Tibial nerve (tissue), 4 donors: ENCODE measurements at regions not wholly inside any gene's neighbourhood (a gene's known extent, or its start where the extent isn't known, plus 50 kb on each side); places are given as distances from the start of the nearest gene placed in this dataset.
"Not testable (repeated sequence)": the region's sequence is repeated elsewhere in the genome, so short reads cannot be mapped to it uniquely, and the experiment has no call there.

Experiments used
- DNase-seq, 2 donors: peaks; one replicate each; pipeline ENCODE4 v3.0.0-alpha.2; 2019; ENCODE audit warnings: low spot score in 2 of 2
- H3K27ac ChIP-seq, 4 donors: fragments of 200-600 bp; sonication (generic) in 3 of 4; one replicate each; pipeline ENCODE4 v1.5.1; 2017 to 2019; ENCODE audit warnings: mild to moderate bottlenecking in 1 of 4
- H3K27me3 ChIP-seq, 2 donors: fragments of 200-600 bp; sonication (generic) in 1 of 2; one replicate each; pipeline versions ENCODE4 v1.5.1 to v1.6.0; 2017 to 2019
- H3K36me3 ChIP-seq, 3 donors: fragments of 200-600 bp; sonication (generic); one replicate each; pipeline ENCODE4 v1.5.1; 2018 to 2019
- H3K4me1 ChIP-seq, 4 donors: fragments of 200-600 bp; sonication (generic) in 3 of 4; one replicate each; pipeline ENCODE4 v1.5.1; 2017 to 2019
- H3K4me3 ChIP-seq, 4 donors: fragments of 200-600 bp; sonication (generic) in 3 of 4; one replicate each; pipeline ENCODE4 v1.5.1; 2017 to 2019; ENCODE audit warnings: mild to moderate bottlenecking in 1 of 4, moderate library complexity in 1 of 4
- H3K9me3 ChIP-seq, 4 donors: fragments of 200-600 bp; sonication (generic) in 3 of 4; one replicate each; pipeline ENCODE4 v1.5.1; 2017 to 2019
- EP300 ChIP-seq, 2 donors: sonication (generic); formaldehyde crosslinking; IDR thresholded peaks; one replicate each; pipeline ENCODE4 v1.6.1; 2017; ENCODE audit warnings: antibody characterized with exemption in 2 of 2, mild to moderate bottlenecking in 1 of 2
- POLR2A ChIP-seq, 2 donors: fragments of 450-650 bp; IDR thresholded peaks; one replicate each; pipeline ENCODE4 v1.6.1; 2017; ENCODE audit warnings: antibody characterized with exemption in 2 of 2, mild to moderate bottlenecking in 2 of 2, moderate library complexity in 2 of 2
- WGBS, 2 donors: methylation state at CpG; one replicate each; pipeline ENCODE4 v1.1.5; 2018; 5-methylcytosine and 5-hydroxymethylcytosine counted together
- TF ChIP-seq, protein P1 (sequence below), 5 experiments: fragments of 200-600 bp in 3 of 5; fragments of 450-650 bp in 2 of 5; sonication (generic) in 3 of 5; IDR thresholded peaks; one replicate each; pipeline ENCODE4 v1.5.1; 2016 to 2019; ENCODE audit warnings: antibody characterized with exemption in 5 of 5, mild to moderate bottlenecking in 3 of 5, moderate library complexity in 2 of 5

DNA sequence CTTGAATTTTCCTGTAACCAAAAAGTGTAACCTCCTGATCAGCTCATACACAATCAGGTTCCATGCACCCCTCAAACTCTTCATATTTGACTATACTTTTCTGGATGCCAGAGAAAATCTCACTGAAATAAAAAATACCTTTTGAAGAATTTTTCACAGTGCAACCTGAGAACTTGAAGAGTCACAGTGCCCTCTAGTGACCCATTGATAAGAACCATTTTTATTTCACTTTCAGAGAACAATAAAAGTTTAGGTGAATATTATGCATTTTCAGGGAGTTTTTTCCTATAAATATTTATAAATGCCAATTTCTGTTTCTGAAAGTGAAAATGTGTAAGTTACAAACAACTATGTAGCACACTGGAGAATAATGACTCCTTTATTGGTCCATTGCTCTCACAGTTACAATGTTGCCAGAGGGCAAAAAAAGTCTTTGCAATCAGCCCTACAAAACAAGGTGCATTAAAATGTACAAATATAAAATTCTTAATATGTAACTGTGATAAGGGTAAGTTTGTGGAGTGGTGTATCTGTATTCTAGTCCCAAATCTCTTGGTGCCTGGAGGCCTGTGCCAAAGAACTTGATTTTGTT lies 153.6 kb upstream of the INTU start:
- no peak for DNase-seq
- H3K27me3 ChIP-seq, result no peaks in the 10 kb centered on the region
- H3K4me3 ChIP-seq, result no peak overlapping the region
- no peaks in the 10 kb centered on the region for H3K9me3 ChIP-seq
- no peak for TF ChIP-seq POLR2A (IDR thresholded peaks at IDR 0.05)
- TF ChIP-seq, protein P1, sequence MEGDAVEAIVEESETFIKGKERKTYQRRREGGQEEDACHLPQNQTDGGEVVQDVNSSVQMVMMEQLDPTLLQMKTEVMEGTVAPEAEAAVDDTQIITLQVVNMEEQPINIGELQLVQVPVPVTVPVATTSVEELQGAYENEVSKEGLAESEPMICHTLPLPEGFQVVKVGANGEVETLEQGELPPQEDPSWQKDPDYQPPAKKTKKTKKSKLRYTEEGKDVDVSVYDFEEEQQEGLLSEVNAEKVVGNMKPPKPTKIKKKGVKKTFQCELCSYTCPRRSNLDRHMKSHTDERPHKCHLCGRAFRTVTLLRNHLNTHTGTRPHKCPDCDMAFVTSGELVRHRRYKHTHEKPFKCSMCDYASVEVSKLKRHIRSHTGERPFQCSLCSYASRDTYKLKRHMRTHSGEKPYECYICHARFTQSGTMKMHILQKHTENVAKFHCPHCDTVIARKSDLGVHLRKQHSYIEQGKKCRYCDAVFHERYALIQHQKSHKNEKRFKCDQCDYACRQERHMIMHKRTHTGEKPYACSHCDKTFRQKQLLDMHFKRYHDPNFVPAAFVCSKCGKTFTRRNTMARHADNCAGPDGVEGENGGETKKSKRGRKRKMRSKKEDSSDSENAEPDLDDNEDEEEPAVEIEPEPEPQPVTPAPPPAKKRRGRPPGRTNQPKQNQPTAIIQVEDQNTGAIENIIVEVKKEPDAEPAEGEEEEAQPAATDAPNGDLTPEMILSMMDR (IDR thresholded peaks at IDR 0.05), result peak; percentile 12 to 41 (median 34)
- H3K4me1 ChIP-seq, result peaks cover 0 to 5% (median 0%) of the 10 kb centered on the region in 4 donors
- no peaks in the 10 kb centered on the region for H3K36me3 ChIP-seq
- H3K27ac ChIP-seq, result no peak overlapping the region

- TF ChIP-seq, protein P1 (IDR thresholded peaks at IDR 0.05), result no peak
- TF ChIP-seq EP300 (IDR thresholded peaks at IDR 0.05) (no peak), POLR2A (IDR thresholded peaks at IDR 0.05) (no peak)
- no peaks in the 10 kb centered on the region for H3K27me3 ChIP-seq
- peaks cover 0 to 5% (median 0%) of the 10 kb centered on the region in 4 donors for H3K4me1 ChIP-seq
- 57 to 63% methylated on average over 1 of the region's 1 CpG for WGBS, 2 donors
- no peaks in the 10 kb centered on the region for H3K36me3 ChIP-seq
- H3K4me3 ChIP-seq, result no peak overlapping the region
- no peak overlapping the region for H3K27ac ChIP-seq
- no peak for DNase-seq
- H3K9me3 ChIP-seq, result no peaks in the 10 kb centered on the region
Measured at GRCh38 chr4:127482049-127482448, 150.7 kb upstream of the INTU start.

GRCh38 chr4:127484117-127484516 lies 148.6 kb upstream of the INTU start:
- H3K4me3 ChIP-seq, result no peak overlapping the region
- no peak overlapping the region for H3K27ac ChIP-seq
- no peaks in the 10 kb centered on the region for H3K9me3 ChIP-seq
- H3K36me3 ChIP-seq, result no peaks in the 10 kb centered on the region
- no peak for DNase-seq
- WGBS, 2 donors, result 50 to 74% methylated on average over 1 of the region's 1 CpG
- TF ChIP-seq, protein P1 (IDR thresholded peaks at IDR 0.05), result no peak
- no peak for TF ChIP-seq EP300 (IDR thresholded peaks at IDR 0.05)
- no peak for TF ChIP-seq POLR2A (IDR thresholded peaks at IDR 0.05)
- H3K27me3 ChIP-seq, result no peaks in the 10 kb centered on the region
- peaks cover 0 to 2% (median 0%) of the 10 kb centered on the region in 4 donors for H3K4me1 ChIP-seq

DNA sequence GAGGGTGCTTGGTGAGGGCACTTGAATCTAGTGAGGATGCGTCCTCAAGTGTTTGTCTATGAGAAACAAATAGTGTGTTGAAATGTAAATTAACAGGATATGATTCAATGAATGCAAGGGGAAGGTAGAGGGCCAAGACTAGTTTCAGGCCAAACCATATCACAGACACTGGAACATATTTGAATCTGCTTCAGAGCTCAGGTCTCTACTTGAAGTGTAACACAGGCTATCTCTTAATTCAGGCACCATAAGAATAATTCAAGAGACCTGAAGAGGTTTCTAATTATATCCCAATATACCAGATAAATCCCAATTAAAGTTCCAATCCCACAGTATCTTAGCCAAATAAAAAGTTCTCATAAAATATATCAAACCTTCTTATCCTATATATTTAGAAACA lies 146.5 kb upstream of the INTU start:
- DNase-seq, result no peak
- no peaks in the 10 kb centered on the region for H3K9me3 ChIP-seq
- no peaks in the 10 kb centered on the region for H3K27me3 ChIP-seq
- 85 to 90% methylated on average over 1 of the region's 1 CpG for WGBS, 2 donors
- no peak overlapping the region for H3K27ac ChIP-seq
- H3K36me3 ChIP-seq, result no peaks in the 10 kb centered on the region
- no peaks in the 10 kb centered on the region for H3K4me1 ChIP-seq
- TF ChIP-seq, protein P1 (IDR thresholded peaks at IDR 0.05), result no peak
- TF ChIP-seq EP300 (IDR thresholded peaks at IDR 0.05), result no peak
- TF ChIP-seq POLR2A (IDR thresholded peaks at IDR 0.05), result no peak
- no peak overlapping the region for H3K4me3 ChIP-seq

- no peaks in the 10 kb centered on the region for H3K27me3 ChIP-seq
- no peaks in the 10 kb centered on the region for H3K4me1 ChIP-seq
- H3K36me3 ChIP-seq, result no peaks in the 10 kb centered on the region
- H3K27ac ChIP-seq, result no peak overlapping the region
- TF ChIP-seq POLR2A (IDR thresholded peaks at IDR 0.05), result no peak
- TF ChIP-seq, protein P1 (IDR thresholded peaks at IDR 0.05), result no peak
- TF ChIP-seq EP300 (IDR thresholded peaks at IDR 0.05), result no peak
- H3K9me3 ChIP-seq, result no peaks in the 10 kb centered on the region
- no peak for DNase-seq
- no peak overlapping the region for H3K4me3 ChIP-seq
Measured at GRCh38 chr4:127491571-127491970, 141.2 kb upstream of the INTU start.

- 92 to 97% methylated on average over 9 of the region's 9 CpGs for WGBS, 2 donors
- H3K4me3 ChIP-seq, H3K27ac ChIP-seq, H3K9me3 ChIP-seq, H3K27me3 ChIP-seq, DNase-seq, H3K4me1 ChIP-seq, H3K36me3 ChIP-seq: not testable (repeated sequence)
Measured at GRCh38 chr4:127496875-127497274, 135.9 kb upstream of the INTU start.
